Subcutaneous abdominal adipose tissue (tissue), 5 donors: ENCODE measurements at regions not wholly inside any gene's neighbourhood (a gene's known extent, or its start where the extent isn't known, plus 50 kb on each side); places are given as distances from the start of the nearest gene placed in this dataset.

Source experiments
- H3K27ac ChIP-seq: one replicate; pipeline ENCODE4 v1.7.0; 2013; ENCODE audit warnings: low read depth, mild to moderate bottlenecking, inconsistent platforms, low read length, moderate library complexity
- H3K27me3 ChIP-seq, 5 donors: one replicate each; pipeline ENCODE4 v1.7.0; 2013; ENCODE audit warnings: low read length in 5 of 5, inconsistent platforms in 1 of 5; ENCODE audit not compliant: control insufficient read depth in 5 of 5, insufficient read depth in 4 of 5
- H3K36me3 ChIP-seq, 5 donors: one replicate each; pipeline ENCODE4 v1.7.0; 2013; ENCODE audit warnings: low read length in 5 of 5; ENCODE audit not compliant: control insufficient read depth in 5 of 5, insufficient read depth in 5 of 5
- H3K4me1 ChIP-seq, 5 donors: one replicate each; pipeline ENCODE4 v1.7.0; 2013; ENCODE audit warnings: low read length in 5 of 5, mild to moderate bottlenecking in 3 of 5, moderate library complexity in 1 of 5; ENCODE audit not compliant: control insufficient read depth in 5 of 5, insufficient read depth in 5 of 5
- H3K4me3 ChIP-seq, 5 donors: one replicate each; pipeline ENCODE4 v1.7.0; 2013; ENCODE audit warnings: low read length in 5 of 5, low read depth in 1 of 5
- H3K9ac ChIP-seq, 5 donors: one replicate each; pipeline ENCODE4 v1.7.0; 2013; ENCODE audit warnings: low read length in 5 of 5, mild to moderate bottlenecking in 4 of 5, moderate library complexity in 3 of 5
- H3K9me3 ChIP-seq, 5 donors: one replicate each; pipeline ENCODE4 v1.7.0; 2013; ENCODE audit warnings: low read length in 5 of 5; ENCODE audit not compliant: control insufficient read depth in 5 of 5
- donor health status: healthy.
- donor health status: healthy.
- donor health status: healthy.
- donor health status: healthy.
- donor health status: healthy.

DNA sequence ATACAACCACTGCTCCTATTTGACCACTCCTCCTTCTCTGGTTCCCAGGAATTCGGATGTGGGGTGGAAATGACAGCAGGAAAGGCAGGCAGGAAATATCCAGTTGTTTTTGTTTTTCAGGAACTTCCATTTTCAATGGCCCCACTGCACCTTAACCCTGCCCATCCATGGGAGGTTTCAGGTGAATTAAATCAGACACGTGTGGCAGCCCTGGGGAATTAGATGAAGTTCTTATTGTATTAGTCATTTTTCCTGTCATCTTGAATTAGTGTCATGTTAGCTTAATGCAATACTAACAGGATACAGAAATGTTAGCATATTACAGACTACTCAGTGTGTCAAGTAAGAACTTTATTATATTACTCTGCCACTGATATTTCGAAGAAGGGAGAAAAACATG is 146.4 kb downstream of the CHD9NB start:
- no peak overlapping the region for H3K4me3 ChIP-seq
- peaks cover 0 to 8% (median 0%) of the 10 kb centered on the region in 5 donors for H3K4me1 ChIP-seq
- no peaks in the 10 kb centered on the region for H3K36me3 ChIP-seq

GRCh38 chr16:52896478-52897164 is 156.1 kb downstream of the CHD9NB start:
- Histone ChIP-seq H3K4me3 (no peak overlapping the region), H3K9ac (no peak overlapping the region), H3K27me3 (no peaks in the 10 kb centered on the region), H3K9me3 (no peaks in the 10 kb centered on the region), H3K4me1 (no peaks in the 10 kb centered on the region), H3K27ac (no peak overlapping the region), H3K36me3 (no peaks in the 10 kb centered on the region)

More for the DNA sequence above, 146.4 kb downstream of the CHD9NB start:
- Histone ChIP-seq H3K27ac (no peak overlapping the region), H3K9ac (no peak overlapping the region), H3K9me3 (peaks cover 0 to 7% (median 0%) of the 10 kb centered on the region in 5 donors), H3K27me3 (no peaks in the 10 kb centered on the region)

DNA sequence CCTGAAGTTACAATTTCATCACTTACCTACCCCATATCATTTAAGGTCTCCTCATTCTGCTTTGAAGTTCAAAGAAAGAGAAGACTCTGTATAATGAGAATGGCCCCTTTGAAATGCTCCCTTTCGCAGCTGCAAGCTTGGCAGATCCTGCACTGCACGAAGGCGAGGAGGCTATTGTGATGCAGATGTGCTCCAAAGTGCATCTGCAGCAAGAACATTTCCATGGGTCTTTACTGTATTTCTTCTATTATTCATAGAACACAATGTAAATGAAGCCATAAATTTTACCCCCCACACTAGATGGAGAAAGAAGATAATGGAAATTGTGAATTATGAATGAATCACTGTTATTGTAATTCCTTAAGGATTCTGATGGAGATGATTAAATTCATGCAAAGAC is 178.7 kb downstream of the CHD9NB start:
- no peak overlapping the region for H3K4me3 ChIP-seq
- no peaks in the 10 kb centered on the region for H3K4me1 ChIP-seq
- no peak overlapping the region for H3K9ac ChIP-seq
- peaks cover 0 to 3% (median 0%) of the 10 kb centered on the region in 5 donors for H3K27me3 ChIP-seq
- no peaks in the 10 kb centered on the region for H3K9me3 ChIP-seq
- no peak overlapping the region for H3K27ac ChIP-seq
- H3K36me3 ChIP-seq = no peaks in the 10 kb centered on the region

- Histone ChIP-seq H3K4me1 (no peaks in the 10 kb centered on the region), H3K27me3 (peaks cover 0 to 3% (median 0%) of the 10 kb centered on the region in 5 donors)
Observed at GRCh38 chr16:52872731-52873130, 180.0 kb downstream of the CHD9NB start.

DNA sequence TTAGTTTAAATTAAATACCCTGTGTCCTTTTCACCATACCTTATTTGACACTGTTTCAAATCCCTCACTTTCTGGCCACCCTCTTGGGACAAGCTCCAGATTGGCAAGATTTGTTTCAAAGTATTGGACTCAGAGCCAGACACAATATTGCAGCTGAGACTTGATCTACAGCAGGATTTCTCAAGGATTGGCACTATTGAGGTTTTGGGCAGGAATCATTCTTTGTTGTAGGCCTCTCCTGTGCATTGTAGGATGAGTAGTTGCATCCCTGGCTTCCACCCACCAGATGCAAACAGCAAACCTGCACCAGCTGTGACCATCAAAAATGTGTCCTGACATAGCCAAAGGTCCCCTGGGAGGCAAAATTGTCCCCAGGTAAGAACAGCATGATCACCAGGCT is 181.2 kb downstream of the CHD9NB start:
- Histone ChIP-seq H3K9me3 (no peaks in the 10 kb centered on the region), H3K27ac (no peak overlapping the region), H3K9ac (no peak overlapping the region), H3K36me3 (no peaks in the 10 kb centered on the region), H3K4me1 (no peaks in the 10 kb centered on the region), H3K27me3 (peaks cover 0 to 3% (median 0%) of the 10 kb centered on the region in 5 donors), H3K4me3 (no peak overlapping the region)

More at GRCh38 chr16:52872731-52873130, 180.0 kb downstream of the CHD9NB start:
- Histone ChIP-seq H3K9ac (no peak overlapping the region), H3K27ac (no peak overlapping the region), H3K36me3 (no peaks in the 10 kb centered on the region), H3K9me3 (no peaks in the 10 kb centered on the region), H3K4me3 (no peak overlapping the region)

- Histone ChIP-seq H3K9me3 (peaks cover 0 to 4% (median 0%) of the 10 kb centered on the region in 5 donors), H3K4me3 (no peak overlapping the region), H3K4me1 (no peaks in the 10 kb centered on the region), H3K9ac (no peak overlapping the region), H3K27me3 (no peaks in the 10 kb centered on the region), H3K36me3 (no peaks in the 10 kb centered on the region), H3K27ac (no peak overlapping the region)
Observed at GRCh38 chr16:52869243-52869642, 183.5 kb downstream of the CHD9NB start.

DNA sequence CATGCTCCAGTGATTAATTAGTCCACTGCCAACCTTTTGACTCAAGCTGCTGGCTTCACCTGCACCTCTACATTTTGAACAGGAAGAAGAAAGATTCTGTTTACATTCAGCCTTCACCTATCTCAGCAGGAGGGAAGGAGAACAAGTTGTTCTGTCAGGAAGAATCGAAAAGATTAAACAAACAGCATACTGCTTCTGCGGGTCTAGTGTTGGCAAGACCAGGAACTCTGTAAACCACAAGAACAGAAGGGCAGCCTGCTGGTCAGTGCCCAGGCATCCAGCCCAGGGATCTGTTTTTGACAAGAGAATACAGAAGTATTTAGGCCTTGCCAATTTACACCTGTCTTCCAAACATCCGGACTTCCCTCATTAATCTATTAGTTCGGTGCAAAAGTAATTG is 189.7 kb downstream of the CHD9NB start:
- H3K4me1 ChIP-seq = peaks cover 0 to 3% (median 0%) of the 10 kb centered on the region in 5 donors
- H3K9ac ChIP-seq = no peak overlapping the region
- no peak overlapping the region for H3K27ac ChIP-seq
- H3K27me3 ChIP-seq = no peaks in the 10 kb centered on the region
- peaks cover 0 to 4% (median 0%) of the 10 kb centered on the region in 5 donors for H3K9me3 ChIP-seq
- H3K36me3 ChIP-seq = no peaks in the 10 kb centered on the region
- no peak overlapping the region for H3K4me3 ChIP-seq

GRCh38 chr16:52861614-52862022 is 191.1 kb downstream of the CHD9NB start:
- H3K4me1 ChIP-seq = peaks cover 0 to 3% (median 0%) of the 10 kb centered on the region in 5 donors
- no peak overlapping the region for H3K9ac ChIP-seq
- no peak overlapping the region for H3K27ac ChIP-seq
- no peak overlapping the region for H3K4me3 ChIP-seq
- H3K9me3 ChIP-seq = peaks cover 0 to 4% (median 0%) of the 10 kb centered on the region in 5 donors
- no peaks in the 10 kb centered on the region for H3K36me3 ChIP-seq
- H3K27me3 ChIP-seq = no peaks in the 10 kb centered on the region

DNA sequence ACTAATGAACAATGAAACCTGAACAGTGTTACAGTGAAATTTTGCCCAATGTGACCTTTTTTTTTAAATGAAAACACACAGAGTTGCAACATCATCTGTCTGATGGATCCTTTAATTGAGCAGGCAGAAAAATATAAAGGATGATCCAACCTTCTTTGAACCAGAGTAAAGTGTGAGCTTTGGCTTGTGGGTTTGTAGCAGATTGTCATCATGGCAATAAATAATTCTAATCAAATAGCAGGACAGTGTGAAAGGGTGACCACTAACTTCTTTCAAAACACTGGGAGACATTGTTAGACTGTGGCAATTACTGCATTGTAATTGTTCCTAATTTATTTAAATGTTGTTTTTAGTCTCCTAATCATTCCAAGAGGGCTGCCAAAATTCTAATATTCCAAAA is 197.2 kb downstream of the CHD9NB start:
- H3K27me3 ChIP-seq = no peaks in the 10 kb centered on the region

DNA sequence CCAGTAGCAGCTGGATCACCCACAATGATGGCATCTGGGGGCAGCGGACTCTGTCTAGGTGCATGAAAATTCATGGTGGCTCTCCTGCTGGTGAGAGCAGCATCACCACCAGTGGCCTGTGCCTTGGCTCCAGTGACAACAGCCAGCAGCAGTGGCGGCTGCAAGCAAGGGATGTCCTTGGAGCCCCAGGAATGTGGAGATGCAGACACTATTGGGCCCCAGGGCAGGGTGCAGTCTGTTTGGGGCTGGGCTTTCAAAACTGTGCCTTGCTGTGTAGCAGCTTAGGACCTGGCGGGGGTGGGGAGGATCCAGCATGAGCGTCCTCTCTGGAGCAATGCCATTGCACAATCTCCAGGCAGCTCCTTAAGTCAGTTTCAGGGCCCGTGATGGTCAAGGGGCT is 199.7 kb downstream of the CHD9NB start:
- no peak overlapping the region for H3K27ac ChIP-seq
- no peaks in the 10 kb centered on the region for H3K36me3 ChIP-seq
- no peaks in the 10 kb centered on the region for H3K4me1 ChIP-seq
- no peaks in the 10 kb centered on the region for H3K27me3 ChIP-seq
- no peak overlapping the region for H3K9ac ChIP-seq
- peaks cover 2 to 26% (median 19%) of the 10 kb centered on the region in 5 donors for H3K9me3 ChIP-seq
- no peak overlapping the region for H3K4me3 ChIP-seq

More for the DNA sequence above, 197.2 kb downstream of the CHD9NB start:
- Histone ChIP-seq H3K4me3 (no peak overlapping the region), H3K9me3 (peaks cover 0 to 21% (median 10%) of the 10 kb centered on the region in 5 donors), H3K36me3 (no peaks in the 10 kb centered on the region), H3K4me1 (no peaks in the 10 kb centered on the region), H3K9ac (no peak overlapping the region), H3K27ac (no peak overlapping the region)
